MCF 10A (cell line): ENCODE measurements at regions not wholly inside any gene's neighbourhood (a gene's known extent, or its start where the extent isn't known, plus 50 kb on each side); places are given as distances from the start of the nearest gene placed in this dataset.
"Not testable (repeated sequence)": the region's sequence is repeated elsewhere in the genome, so short reads cannot be mapped to it uniquely, and the experiment has no call there.

ENCODE experiments used
- BruUV-seq: library from RNA; stranded (reverse); fragments of 400-500 nt; replicated peaks from 2 replicates; lab custom pipeline; 2021; lab: Mats Ljungman, UMichigan
- CTCF ChIA-PET: fragments of 300-600 bp; sonication (Branson Sonifier 250); formaldehyde crosslinking; extraction: SDS; loops from one replicate; lab custom pipeline; 2021; ENCODE audit warnings: antibody characterized with exemption, inconsistent platforms; lab: Yijun Ruan, JAX
- POLR2A ChIA-PET: fragments of 300-600, 350-650 bp; sonication (Branson Sonifier 250); formaldehyde crosslinking; extraction: SDS; loops from one replicate; lab custom pipeline; 2020; ENCODE audit warnings: antibody characterized with exemption, inconsistent platforms; lab: Yijun Ruan, JAX
- DNase-seq: peaks from one replicate; pipeline ENCODE4 v3.0.0-alpha.2; 2018; ENCODE audit not compliant: unreplicated experiment
- H3K27ac Mint-ChIP-seq: one replicate; pipeline ENCODE4 v1.8.0; 2022; ENCODE audit warnings: mild to moderate bottlenecking, low read depth, mixed read lengths; ENCODE audit not compliant: unreplicated experiment
- H3K27me3 Mint-ChIP-seq: one replicate; pipeline ENCODE4 v1.8.0; 2022; ENCODE audit warnings: mixed read lengths; ENCODE audit not compliant: insufficient read depth, unreplicated experiment
- H3K36me3 Mint-ChIP-seq: one replicate; pipeline ENCODE4 v1.8.0; 2022; ENCODE audit warnings: mild to moderate bottlenecking, moderate library complexity, mixed read lengths; ENCODE audit not compliant: insufficient read depth, unreplicated experiment
- H3K4me1 Mint-ChIP-seq: one replicate; pipeline ENCODE4 v1.8.0; 2022; ENCODE audit warnings: mixed read lengths; ENCODE audit not compliant: insufficient read depth, unreplicated experiment
- H3K4me3 Mint-ChIP-seq: one replicate; pipeline ENCODE4 v1.8.0; 2022; ENCODE audit warnings: mild to moderate bottlenecking, moderate library complexity, mixed read lengths; ENCODE audit not compliant: unreplicated experiment
- H3K9me3 Mint-ChIP-seq: one replicate; pipeline ENCODE4 v1.8.0; 2022; ENCODE audit warnings: mixed read lengths; ENCODE audit not compliant: unreplicated experiment
- CTCF ChIP-seq: fragments of 200-600 bp; IDR thresholded peaks from one replicate; pipeline ENCODE4 v1.8.0; 2022; ENCODE audit warnings: antibody characterized with exemption, mild to moderate bottlenecking; ENCODE audit not compliant: unreplicated experiment
- intact Hi-C: fragments of 100-400 bp; cut with micrococcal nuclease; formaldehyde crosslinking; loops from 2 replicates; pipeline ENCODE4 v1.14.1; 2022

- H3K4me1 Mint-ChIP-seq, BruUV-seq, DNase-seq, H3K9me3 Mint-ChIP-seq, H3K4me3 Mint-ChIP-seq, CTCF ChIA-PET, H3K27me3 Mint-ChIP-seq, H3K27ac Mint-ChIP-seq, H3K36me3 Mint-ChIP-seq, POLR2A ChIA-PET, intact Hi-C loops: not testable (repeated sequence)
Observed at GRCh38 chr21:9749741-9750230, 771.6 kb upstream of the TPTE start.

- Mint-ChIP-seq H3K4me1 (no peaks in the 10 kb centered on the region), H3K4me3 (no peak overlapping the region), H3K27me3 (no peaks in the 10 kb centered on the region), H3K9me3 (peaks cover 8% of the 10 kb centered on the region), H3K27ac (no peak overlapping the region), H3K36me3 (no peaks in the 10 kb centered on the region)
- no peak for DNase-seq
- no peak for TF ChIP-seq CTCF
- ChIA-PET CTCF (no interaction called here), POLR2A (no interaction called here)
- BruUV-seq = no TSS peak
- intact Hi-C loops = no loop called here
Observed at GRCh38 chr21:9750341-9751086, 770.9 kb upstream of the TPTE start.

- BruUV-seq, H3K4me3 Mint-ChIP-seq, H3K27me3 Mint-ChIP-seq, DNase-seq, intact Hi-C loops, POLR2A ChIA-PET, H3K4me1 Mint-ChIP-seq, H3K27ac Mint-ChIP-seq, H3K36me3 Mint-ChIP-seq, H3K9me3 Mint-ChIP-seq, CTCF ChIA-PET: not testable (repeated sequence)
Observed at GRCh38 chr21:9751087-9751585, 770.2 kb upstream of the TPTE start.

- POLR2A ChIA-PET = not testable (repeated sequence)
Observed at GRCh38 chr21:9752028-9752427, 769.4 kb upstream of the TPTE start.

GRCh38 chr21:9753441-9753840 is 767.9 kb upstream of the TPTE start:
- CTCF ChIA-PET, H3K4me1 Mint-ChIP-seq, H3K27me3 Mint-ChIP-seq, intact Hi-C loops, BruUV-seq, H3K4me3 Mint-ChIP-seq, H3K27ac Mint-ChIP-seq, H3K36me3 Mint-ChIP-seq, H3K9me3 Mint-ChIP-seq, POLR2A ChIA-PET, DNase-seq: not testable (repeated sequence)

More at GRCh38 chr21:9752028-9752427, 769.4 kb upstream of the TPTE start:
- H3K4me1 Mint-ChIP-seq, DNase-seq, H3K9me3 Mint-ChIP-seq, H3K4me3 Mint-ChIP-seq, CTCF ChIA-PET, BruUV-seq, intact Hi-C loops, H3K36me3 Mint-ChIP-seq, H3K27ac Mint-ChIP-seq, H3K27me3 Mint-ChIP-seq: not testable (repeated sequence)

- no peak for DNase-seq
- Mint-ChIP-seq H3K27me3 (no peaks in the 10 kb centered on the region), H3K36me3 (no peaks in the 10 kb centered on the region), H3K9me3 (no peaks in the 10 kb centered on the region), H3K4me1 (no peaks in the 10 kb centered on the region), H3K27ac (no peak overlapping the region), H3K4me3 (no peak overlapping the region)
- POLR2A ChIA-PET = no interaction called here
- BruUV-seq = no TSS peak
- CTCF ChIA-PET = no interaction called here
- no peak for TF ChIP-seq CTCF
- intact Hi-C loops = no loop called here
Observed at GRCh38 chr21:9753943-9754342, 767.4 kb upstream of the TPTE start.

- BruUV-seq, H3K27me3 Mint-ChIP-seq, H3K4me3 Mint-ChIP-seq, CTCF ChIA-PET, DNase-seq, intact Hi-C loops, H3K36me3 Mint-ChIP-seq, POLR2A ChIA-PET, H3K4me1 Mint-ChIP-seq, H3K27ac Mint-ChIP-seq, H3K9me3 Mint-ChIP-seq: not testable (repeated sequence)
Observed at GRCh38 chr21:9754434-9754833, 766.9 kb upstream of the TPTE start.
